ENCODE measurements at regions not wholly inside any gene's neighbourhood (a gene's known extent, or its start where the extent isn't known, plus 50 kb on each side); places are given as distances from the start of the nearest gene placed in this dataset.

DNA sequence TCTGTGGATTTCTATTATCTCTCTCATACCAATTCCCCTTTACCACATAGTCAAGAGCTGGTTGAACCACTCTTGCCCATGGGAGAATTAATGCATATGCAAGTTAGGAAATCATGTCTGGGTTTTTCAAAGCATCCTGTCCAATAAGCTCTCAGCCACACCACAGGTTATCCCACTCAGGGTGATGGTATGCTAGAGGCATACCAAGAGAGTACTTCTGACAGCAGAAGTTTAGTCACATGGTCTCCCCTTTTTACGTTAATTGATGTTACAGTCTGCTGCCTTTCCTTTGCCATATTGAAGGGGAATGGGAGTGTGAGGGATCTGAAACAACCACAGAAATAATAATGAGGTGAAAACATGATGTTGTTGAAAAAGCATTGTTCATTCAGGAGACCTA is 135.8 kb upstream of the PBX1 start:
- no peak for ATAC-seq
- no peaks in the 10 kb centered on the region for H3K9me3 ChIP-seq
- no peak for DNase-seq
- FAIRE-seq: no peak
- 91 to 96% methylated on average over 1 of the region's 1 CpG for WGBS, 2 donors
- no peaks in the 10 kb centered on the region for H3K27me3 ChIP-seq
- H3K27ac ChIP-seq: no peak overlapping the region
- TF ChIP-seq, protein P1, sequence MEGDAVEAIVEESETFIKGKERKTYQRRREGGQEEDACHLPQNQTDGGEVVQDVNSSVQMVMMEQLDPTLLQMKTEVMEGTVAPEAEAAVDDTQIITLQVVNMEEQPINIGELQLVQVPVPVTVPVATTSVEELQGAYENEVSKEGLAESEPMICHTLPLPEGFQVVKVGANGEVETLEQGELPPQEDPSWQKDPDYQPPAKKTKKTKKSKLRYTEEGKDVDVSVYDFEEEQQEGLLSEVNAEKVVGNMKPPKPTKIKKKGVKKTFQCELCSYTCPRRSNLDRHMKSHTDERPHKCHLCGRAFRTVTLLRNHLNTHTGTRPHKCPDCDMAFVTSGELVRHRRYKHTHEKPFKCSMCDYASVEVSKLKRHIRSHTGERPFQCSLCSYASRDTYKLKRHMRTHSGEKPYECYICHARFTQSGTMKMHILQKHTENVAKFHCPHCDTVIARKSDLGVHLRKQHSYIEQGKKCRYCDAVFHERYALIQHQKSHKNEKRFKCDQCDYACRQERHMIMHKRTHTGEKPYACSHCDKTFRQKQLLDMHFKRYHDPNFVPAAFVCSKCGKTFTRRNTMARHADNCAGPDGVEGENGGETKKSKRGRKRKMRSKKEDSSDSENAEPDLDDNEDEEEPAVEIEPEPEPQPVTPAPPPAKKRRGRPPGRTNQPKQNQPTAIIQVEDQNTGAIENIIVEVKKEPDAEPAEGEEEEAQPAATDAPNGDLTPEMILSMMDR (IDR thresholded peaks at IDR 0.05): no peak
- no peaks in the 10 kb centered on the region for H3K36me3 ChIP-seq
- H3K4me3 ChIP-seq: no peak overlapping the region
- intact Hi-C loops (cut with DNase I): no loop called here
- H3K4me1 ChIP-seq: no peaks in the 10 kb centered on the region

- no peak overlapping the region for H3K27ac ChIP-seq
- TF ChIP-seq, protein P1 (IDR thresholded peaks at IDR 0.05): no peak
- WGBS, 2 donors: 85 to 88% methylated on average over 3 of the region's 3 CpGs
- intact Hi-C loops (cut with DNase I): no loop called here
- FAIRE-seq (no peak), DNase-seq (no peak), ATAC-seq (no peak)
- no peaks in the 10 kb centered on the region for H3K36me3 ChIP-seq
- H3K4me3 ChIP-seq: no peak overlapping the region
- H3K27me3 ChIP-seq: no peaks in the 10 kb centered on the region
- peaks cover 0 to 8% (median 3%) of the 10 kb centered on the region in 3 donors for H3K4me1 ChIP-seq
- H3K9me3 ChIP-seq: no peaks in the 10 kb centered on the region
These were observed 125.7 kb upstream of the PBX1 start for GRCh38 chr1:164433141-164433817.

DNA sequence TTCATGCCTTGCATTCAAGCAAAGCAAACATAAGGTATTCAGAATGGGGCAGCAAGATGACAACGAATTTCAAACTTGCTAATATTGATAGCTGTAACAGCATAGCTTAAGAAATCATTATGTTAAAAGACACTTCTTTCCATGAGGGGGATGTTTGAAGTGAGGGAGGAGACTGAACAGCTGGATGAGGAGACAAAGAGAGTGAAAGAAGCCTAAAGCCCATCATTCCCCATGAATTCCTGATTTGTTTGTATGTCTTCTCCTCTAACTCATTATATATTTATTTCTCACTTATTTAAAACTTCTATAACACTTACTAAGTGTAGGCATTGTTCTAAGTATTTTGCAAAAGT is 125.2 kb upstream of the PBX1 start:
- 26 to 38% methylated on average over 1 of the region's 1 CpG for WGBS, 2 donors
- no peak for FAIRE-seq

GRCh38 chr1:164440232-164440631 is 118.8 kb upstream of the PBX1 start:
- Histone ChIP-seq H3K9me3 (no peaks in the 10 kb centered on the region), H3K36me3 (no peaks in the 10 kb centered on the region), H3K4me3 (no peak overlapping the region), H3K27ac (no peak overlapping the region), H3K4me1 (no peaks in the 10 kb centered on the region), H3K27me3 (no peaks in the 10 kb centered on the region)
- TF ChIP-seq, protein P1 (IDR thresholded peaks at IDR 0.05): peak in 1 of 4 donors; percentile 16
- DNase-seq (peak in 2 of 6 donors; percentile 2 to 16), ATAC-seq (peak in 3 of 4 donors; percentile 46 to 70 (median 66)), FAIRE-seq (no peak)
- intact Hi-C loops (cut with DNase I): no loop called here
- 87 to 92% methylated on average over 1 of the region's 1 CpG for WGBS, 2 donors

More for the DNA sequence above, 125.2 kb upstream of the PBX1 start:
- intact Hi-C loops (cut with DNase I): no loop called here
- Histone ChIP-seq H3K27me3 (no peaks in the 10 kb centered on the region), H3K9me3 (no peaks in the 10 kb centered on the region), H3K4me1 (peaks cover 0 to 8% (median 3%) of the 10 kb centered on the region in 3 donors), H3K27ac (no peak overlapping the region), H3K36me3 (no peaks in the 10 kb centered on the region), H3K4me3 (no peak overlapping the region)
- TF ChIP-seq, protein P1 (IDR thresholded peaks at IDR 0.05): no peak
- DNase-seq (no peak), ATAC-seq (no peak)

DNA sequence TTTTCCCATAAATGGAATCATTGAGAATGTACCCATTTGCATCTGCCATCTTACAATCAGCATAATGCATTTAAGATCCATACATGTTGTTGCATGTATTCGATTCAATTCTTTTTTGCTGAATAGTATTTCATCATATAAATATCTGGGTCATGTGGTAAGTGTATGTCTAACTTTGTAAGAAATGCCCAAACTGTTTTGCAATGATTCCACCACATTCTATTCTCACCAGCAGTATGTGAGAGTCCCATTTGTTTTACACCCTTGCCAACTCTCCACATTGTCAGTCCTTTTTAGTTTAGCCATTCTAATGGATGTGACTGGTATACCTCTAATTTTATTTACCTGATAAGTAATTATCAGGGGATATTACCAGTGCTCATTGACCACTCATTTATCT is 115.8 kb upstream of the PBX1 start:
- Histone ChIP-seq H3K4me1 (no peaks in the 10 kb centered on the region), H3K9me3 (no peaks in the 10 kb centered on the region), H3K27me3 (no peaks in the 10 kb centered on the region), H3K27ac (no peak overlapping the region), H3K4me3 (no peak overlapping the region), H3K36me3 (no peaks in the 10 kb centered on the region)
- ATAC-seq: no peak
- intact Hi-C loops (cut with DNase I): no loop called here
- 91 to 100% methylated on average over 1 of the region's 1 CpG for WGBS, 2 donors
- no peak for FAIRE-seq
- DNase-seq: no peak
- TF ChIP-seq, protein P1 (IDR thresholded peaks at IDR 0.05): no peak
